OCI-LY7 (cell line): ENCODE measurements at regions not wholly inside any gene's neighbourhood (a gene's known extent, or its start where the extent isn't known, plus 50 kb on each side); places are given as distances from the start of the nearest gene placed in this dataset.

ENCODE experiments used
- BruUV-seq: library from RNA; stranded (reverse); fragments of 400-500 nt; replicated peaks from 2 replicates; lab custom pipeline; 2021; lab: Mats Ljungman, UMichigan
- CTCF ChIA-PET: fragments of 300-600 bp; sonication (Branson Sonifier 250); formaldehyde crosslinking; loops from one replicate; lab custom pipeline; 2022; ENCODE audit warnings: antibody characterized with exemption; ENCODE audit not compliant: unreplicated experiment; lab: Charles Lee
- POLR2A ChIA-PET: fragments of 300-600 bp; sonication (Branson Sonifier 250); formaldehyde crosslinking; loops from one replicate; lab custom pipeline; 2022; ENCODE audit warnings: antibody characterized with exemption; lab: Charles Lee
- DNase-seq: peaks from one replicate; pipeline ENCODE4 v3.0.0-alpha.2; 2015; ENCODE audit warnings: low spot score
- H2AFZ ChIP-seq: fragments of 200-600 bp; sonication (generic), shearing (Covaris generic); 2 replicates; pipeline ENCODE4 v1.6.1; 2014; ENCODE audit warnings: mild to moderate bottlenecking, antibody characterized with exemption, low read length, moderate library complexity
- H3K27ac ChIP-seq: fragments of 200-600 bp; sonication (generic); 2 replicates; pipeline ENCODE4 v1.5.1; 2014; ENCODE audit warnings: mixed run types, low read depth, mild to moderate bottlenecking, moderate library complexity, low read length, inconsistent platforms; ENCODE audit not compliant: poor library complexity, severe bottlenecking
- H3K36me3 ChIP-seq: fragments of 200-600 bp; sonication (generic); 2 replicates; pipeline ENCODE4 v1.6.1; 2014; ENCODE audit warnings: mild to moderate bottlenecking, antibody characterized with exemption, low read length, moderate library complexity, mixed read lengths; ENCODE audit not compliant: insufficient read depth
- H3K4me1 ChIP-seq: fragments of 200-600 bp; sonication (generic); 2 replicates; pipeline ENCODE4 v1.5.1; 2014; ENCODE audit warnings: mild to moderate bottlenecking, low read length; ENCODE audit not compliant: insufficient read depth, poor library complexity, severe bottlenecking
- H3K4me2 ChIP-seq: fragments of 200-600 bp; sonication (generic); 2 replicates; pipeline ENCODE4 v1.6.1; 2014; ENCODE audit warnings: mild to moderate bottlenecking, low read length
- H3K4me3 ChIP-seq: fragments of 200-600 bp; sonication (generic); 2 replicates; pipeline ENCODE4 v1.5.1; 2014; ENCODE audit warnings: mild to moderate bottlenecking, low read depth, low read length; ENCODE audit not compliant: poor library complexity, severe bottlenecking
- H3K79me2 ChIP-seq: fragments of 200-600 bp; sonication (generic); 2 replicates; pipeline ENCODE4 v1.6.1; 2016; ENCODE audit warnings: low read depth, mild to moderate bottlenecking, low read length, moderate library complexity, mixed read lengths; ENCODE audit not compliant: insufficient read depth
- H3K9me2 ChIP-seq: fragments of 200-600 bp; sonication (generic); 2 replicates; pipeline ENCODE4 v1.6.1; 2016; ENCODE audit warnings: mild to moderate bottlenecking, low read length, mixed read lengths; ENCODE audit not compliant: insufficient read depth
- H3K9me3 ChIP-seq: fragments of 200-600 bp; sonication (generic); 2 replicates; pipeline ENCODE4 v1.6.1; 2014; ENCODE audit warnings: mild to moderate bottlenecking, mixed run types, low read length, mixed read lengths
- H4K20me1 ChIP-seq: fragments of 200-600 bp; sonication (generic); 2 replicates; pipeline ENCODE4 v1.6.1; 2014; ENCODE audit warnings: mild to moderate bottlenecking, antibody characterized with exemption, low read length, moderate library complexity, mixed read lengths; ENCODE audit not compliant: insufficient read depth
- CTCF ChIP-seq: fragments of 200-600 bp; sonication (generic); conservative IDR thresholded peaks from 2 replicates; pipeline ENCODE4 v1.5.1; 2014; ENCODE audit warnings: mild to moderate bottlenecking, antibody characterized with exemption, low read length, moderate library complexity, mixed read lengths
- EZH2phosphoT487 ChIP-seq: fragments of 200-600 bp; sonication (generic); IDR thresholded peaks from 2 replicates; pipeline ENCODE4 v1.6.1; 2018; ENCODE audit warnings: low read depth, borderline replicate concordance, mild to moderate bottlenecking, mixed run types, antibody characterized with exemption, low read length, moderate library complexity, mixed read lengths
- intact Hi-C: fragments of 100-400 bp; cut with micrococcal nuclease; formaldehyde crosslinking; loops from one replicate; pipeline ENCODE4 v1.10.0; 2022; ENCODE audit not compliant: unreplicated experiment

GRCh38 chr18:75343389-75343788 lies 84.1 kb downstream of the SMIM21 start:
- BruUV-seq = no TSS peak
- Histone ChIP-seq H2AFZ (no peak overlapping the region), H3K4me2 (no peak overlapping the region), H3K9me3 (no peaks in the 10 kb centered on the region), H4K20me1 (no peaks in the 10 kb centered on the region), H3K9me2 (no peaks in the 10 kb centered on the region), H3K4me3 (no peak overlapping the region), H3K36me3 (no peaks in the 10 kb centered on the region), H3K27ac (no peak overlapping the region), H3K4me1 (no peaks in the 10 kb centered on the region), H3K79me2 (no peaks in the 10 kb centered on the region)
- ChIA-PET POLR2A (no interaction called here), CTCF (no interaction called here)
- DNase-seq = no peak
- TF ChIP-seq CTCF (no peak), EZH2phosphoT487 (no peak)
- intact Hi-C loops = no loop called here

GRCh38 chr18:75341897-75342296 lies 85.6 kb downstream of the SMIM21 start:
- H2AFZ ChIP-seq = no peak overlapping the region
- no peak overlapping the region for H3K27ac ChIP-seq
- no peak for DNase-seq
- no peak overlapping the region for H3K4me2 ChIP-seq
- H3K36me3 ChIP-seq = no peaks in the 10 kb centered on the region
- intact Hi-C loops = no loop called here
- H3K4me3 ChIP-seq = no peak overlapping the region
- no TSS peak for BruUV-seq
- no peaks in the 10 kb centered on the region for H3K79me2 ChIP-seq
- H3K9me3 ChIP-seq = no peaks in the 10 kb centered on the region
- no peaks in the 10 kb centered on the region for H3K9me2 ChIP-seq
- ChIA-PET POLR2A (interaction anchor here (0.8 kb wide), 1 partner anchor 13 kb away, joined by 3 read pairs; no protein-coding TSS in a partner anchor), CTCF (no interaction called here)
- no peaks in the 10 kb centered on the region for H3K4me1 ChIP-seq
- TF ChIP-seq EZH2phosphoT487 (no peak), CTCF (no peak)
- no peaks in the 10 kb centered on the region for H4K20me1 ChIP-seq

GRCh38 chr18:75341267-75341666 lies 86.2 kb downstream of the SMIM21 start:
- no peaks in the 10 kb centered on the region for H3K79me2 ChIP-seq
- no TSS peak for BruUV-seq
- H3K4me2 ChIP-seq = no peak overlapping the region
- no peak for DNase-seq
- POLR2A ChIA-PET = no interaction called here
- no peak for TF ChIP-seq EZH2phosphoT487
- TF ChIP-seq CTCF = no peak
- no peak overlapping the region for H2AFZ ChIP-seq
- no peaks in the 10 kb centered on the region for H3K4me1 ChIP-seq
- no peaks in the 10 kb centered on the region for H3K9me2 ChIP-seq
- no peak overlapping the region for H3K4me3 ChIP-seq
- no peak overlapping the region for H3K27ac ChIP-seq
- intact Hi-C loops = no loop called here
- CTCF ChIA-PET = no interaction called here
- no peaks in the 10 kb centered on the region for H4K20me1 ChIP-seq
- H3K36me3 ChIP-seq = no peaks in the 10 kb centered on the region
- no peaks in the 10 kb centered on the region for H3K9me3 ChIP-seq
